DMS53 treated with DMSO at 0.1 percent for 48 hours (cell line): ENCODE measurements at regions not wholly inside any gene's neighbourhood (a gene's known extent, or its start where the extent isn't known, plus 50 kb on each side); places are given as distances from the start of the nearest gene placed in this dataset.

Source experiments
- DNase-seq: peaks from one replicate; lab custom pipeline; 2025; ENCODE audit not compliant: unreplicated experiment; lab: John Stamatoyannopoulos, UW

DNA sequence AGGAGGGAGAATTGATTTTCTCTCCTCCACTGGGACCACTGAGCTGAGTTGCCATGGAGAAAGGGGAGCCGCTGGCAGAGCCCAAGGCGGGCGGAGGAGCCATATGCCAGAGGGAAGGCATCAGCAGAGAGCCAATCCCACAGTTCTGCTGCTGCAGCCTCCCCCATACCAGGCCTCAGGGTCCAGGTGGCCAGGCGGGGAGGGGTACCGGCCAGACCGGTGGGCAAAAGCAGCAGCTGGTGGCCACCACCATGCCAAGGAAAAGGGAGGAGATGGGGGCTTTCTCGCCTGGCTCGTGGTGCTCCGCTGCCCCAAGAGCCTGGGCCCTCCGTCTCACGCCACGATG is 72.8 kb downstream of the PITPNM2 start:
- no peak for DNase-seq

- DNase-seq, result no peak
Observed at GRCh38 chr12:123077298-123078119, 73.4 kb downstream of the PITPNM2 start.

- DNase-seq, result no peak
Observed at GRCh38 chr12:123076604-123077297, 74.1 kb downstream of the PITPNM2 start.

DNA sequence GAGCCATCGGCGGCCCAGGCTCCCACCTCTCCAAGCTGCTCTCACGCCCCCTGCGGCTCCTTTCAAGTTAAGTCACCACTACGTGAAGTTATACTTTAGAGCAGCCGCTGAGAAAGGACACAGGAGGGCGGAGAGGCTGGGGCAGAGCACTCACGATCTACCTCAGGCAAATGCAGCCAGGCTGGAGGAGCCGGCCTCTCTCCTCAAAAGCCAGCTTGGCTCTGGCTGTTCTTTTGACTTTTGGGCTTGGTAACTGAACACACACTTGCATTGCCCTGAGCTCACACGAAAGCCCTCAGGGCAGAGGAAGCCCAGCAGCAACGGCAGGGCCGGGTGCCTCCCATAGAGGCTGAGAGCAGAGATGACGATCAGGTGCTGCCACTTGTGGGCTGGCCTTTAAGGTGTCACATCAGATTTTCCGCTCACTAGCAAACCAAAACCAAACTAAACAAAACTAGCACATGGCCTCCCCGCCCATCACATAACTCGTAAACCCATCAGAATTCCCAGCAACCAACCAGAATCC is 75.2 kb downstream of the PITPNM2 start:
- DNase-seq, result no peak

DNA sequence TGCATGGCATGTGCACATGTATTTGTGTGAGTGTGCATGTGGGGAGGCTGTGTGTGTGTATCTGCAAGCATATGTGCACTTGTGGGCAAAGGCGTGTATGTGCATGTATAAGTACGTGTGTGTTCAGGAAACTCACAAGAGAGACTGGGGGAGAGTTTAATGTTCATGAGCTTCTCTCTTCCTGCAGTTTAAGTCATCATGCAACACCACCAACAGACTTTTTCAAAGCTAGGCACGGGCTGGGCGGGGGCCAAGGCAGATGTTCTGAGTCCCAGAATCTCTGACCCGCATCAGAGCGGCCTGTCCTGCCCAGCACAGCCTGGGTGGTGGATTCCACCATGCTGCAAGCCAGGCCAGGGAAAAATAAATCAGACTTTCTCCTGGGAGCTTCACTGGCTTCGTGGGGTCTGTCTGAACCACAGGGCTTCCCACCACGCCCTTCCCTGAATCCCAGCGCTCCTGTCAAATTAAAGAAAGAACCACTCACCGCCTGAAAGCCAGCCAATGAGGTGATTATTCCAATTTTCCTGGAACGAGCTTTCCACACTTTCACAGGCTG is 75.7 kb downstream of the PITPNM2 start:
- no peak for DNase-seq

DNA sequence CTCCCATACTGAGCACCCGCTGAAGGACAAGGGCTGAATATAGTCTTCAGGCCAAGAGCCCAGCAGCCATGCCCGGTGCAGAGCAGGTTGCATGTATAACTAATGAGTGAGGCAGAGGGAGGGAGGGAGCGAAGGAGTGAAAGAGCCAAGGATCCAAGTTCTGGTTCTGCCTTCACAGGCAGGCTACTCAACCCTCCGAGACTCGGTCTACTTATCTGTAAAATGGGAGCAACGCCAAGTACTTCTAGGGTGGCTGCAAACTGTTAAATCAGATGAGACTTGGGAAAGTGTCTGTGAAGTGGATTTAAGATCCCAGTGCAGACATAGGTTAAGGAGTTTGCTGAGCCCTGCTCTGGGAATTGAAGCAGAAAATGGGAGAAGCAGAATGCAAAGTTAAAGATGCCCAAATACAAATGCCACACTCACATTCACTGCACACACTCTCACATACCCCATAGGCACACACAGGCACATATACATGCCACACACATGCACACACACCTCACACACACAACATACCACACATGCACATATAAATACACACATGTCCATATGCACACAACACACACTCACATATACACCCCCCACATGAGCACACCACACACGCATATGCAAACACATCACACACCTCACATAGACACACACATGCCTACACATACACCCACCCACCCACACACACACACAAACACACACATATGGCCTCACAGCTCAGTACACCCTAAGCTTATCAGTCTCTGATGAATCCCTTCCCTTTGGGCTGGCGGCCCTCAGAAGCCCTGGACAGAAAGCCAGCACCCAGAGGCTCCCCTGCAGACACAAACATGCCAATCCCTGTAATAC is 76.7 kb downstream of the PITPNM2 start:
- DNase-seq, result no peak

DNA sequence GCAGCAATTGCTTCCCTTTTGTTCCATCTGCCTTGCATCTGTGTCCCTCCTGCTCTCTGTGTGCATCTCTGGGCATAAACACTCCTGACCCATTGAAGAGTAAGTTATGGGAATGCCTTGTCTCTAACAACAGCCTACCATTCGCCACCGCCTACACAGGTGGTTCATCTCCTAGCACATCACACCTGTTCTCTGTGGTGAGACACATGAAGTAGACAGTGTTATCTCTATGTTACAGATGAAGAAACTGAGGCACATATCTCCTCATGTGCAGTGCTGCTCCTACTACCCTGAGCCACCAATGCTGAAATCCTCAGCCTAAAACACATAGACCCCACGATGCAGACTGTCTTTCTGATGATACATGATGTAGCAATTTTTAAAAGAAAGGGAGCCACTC is 77.6 kb downstream of the PITPNM2 start:
- no peak for DNase-seq

GRCh38 chr12:123071857-123072256 is 79.0 kb downstream of the PITPNM2 start:
- no peak for DNase-seq

DNA sequence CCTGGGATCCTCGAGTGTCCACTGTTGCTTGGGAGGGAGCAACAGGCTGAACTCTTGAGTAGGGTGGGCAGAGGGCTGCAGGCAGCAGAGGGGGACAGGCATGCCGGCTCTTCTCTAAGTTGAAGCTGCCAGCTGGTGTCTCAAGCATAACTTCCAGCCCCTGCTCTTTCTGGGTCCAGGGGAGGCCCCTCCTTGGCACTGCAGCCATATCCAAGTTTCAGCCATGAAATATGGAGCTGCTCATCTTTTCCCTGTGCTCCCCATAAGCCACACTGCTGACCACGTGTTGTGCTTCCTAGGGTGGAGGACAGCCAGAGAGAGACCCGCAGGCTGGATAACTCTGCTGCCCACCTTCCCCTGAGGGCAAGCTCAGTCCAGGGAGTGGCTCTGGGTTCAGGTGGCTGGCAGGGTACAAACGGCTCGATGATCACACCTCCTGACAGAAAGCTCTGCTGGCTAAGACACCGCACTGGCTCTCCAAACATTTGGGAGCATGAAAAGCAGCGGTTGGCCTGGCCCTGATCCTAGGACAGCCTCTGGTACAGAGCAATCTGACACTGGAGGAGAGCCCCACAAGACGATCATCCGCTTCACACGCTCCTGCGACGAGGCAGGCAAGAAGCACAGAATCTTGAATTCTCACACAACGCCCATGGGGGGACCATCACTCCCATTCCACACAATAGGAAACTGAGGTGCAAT is 79.6 kb downstream of the PITPNM2 start:
- DNase-seq, result no peak

GRCh38 chr12:123070267-123071081 is 80.4 kb downstream of the PITPNM2 start:
- no peak for DNase-seq

DNA sequence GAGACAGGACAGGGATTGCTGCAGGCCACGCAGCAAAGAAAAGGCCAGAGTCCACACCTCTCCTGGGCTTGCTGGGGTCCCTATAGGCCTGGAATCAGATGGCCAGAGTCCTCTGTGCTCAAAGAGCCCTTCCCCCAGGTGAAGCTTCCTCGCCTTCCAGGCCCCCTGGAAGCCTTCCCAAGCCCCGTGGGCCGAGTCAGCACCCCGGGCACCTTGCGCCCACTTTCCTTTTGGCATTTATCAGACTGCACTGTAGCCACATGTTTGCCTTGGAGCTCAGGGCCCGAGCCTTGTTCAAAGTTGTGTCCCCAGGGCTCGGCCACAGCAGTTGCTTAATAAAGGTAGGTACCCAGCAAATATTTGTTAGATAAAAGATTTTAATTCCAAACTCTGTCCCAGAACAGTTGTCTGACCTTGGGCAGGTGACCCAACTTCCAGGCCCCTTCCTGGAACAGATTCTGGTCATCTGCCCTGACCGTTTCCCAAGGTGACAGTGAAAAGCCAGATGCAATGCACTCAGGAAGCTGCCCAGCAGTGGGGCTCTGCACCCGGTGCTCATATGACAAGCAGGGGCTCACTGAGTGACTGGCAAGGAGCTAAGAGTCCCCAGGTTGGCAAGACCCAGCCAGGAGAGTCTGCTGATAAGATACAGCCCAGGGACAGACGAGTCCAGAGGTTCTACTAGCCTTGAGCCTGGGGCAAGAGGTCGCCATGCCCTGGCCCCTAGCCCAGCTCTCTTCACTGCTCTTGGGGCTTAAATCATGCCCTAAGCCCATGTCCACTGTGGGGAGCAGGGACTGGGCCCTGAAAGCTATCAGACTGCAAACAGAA is 81.2 kb downstream of the PITPNM2 start:
- DNase-seq, result no peak

DNA sequence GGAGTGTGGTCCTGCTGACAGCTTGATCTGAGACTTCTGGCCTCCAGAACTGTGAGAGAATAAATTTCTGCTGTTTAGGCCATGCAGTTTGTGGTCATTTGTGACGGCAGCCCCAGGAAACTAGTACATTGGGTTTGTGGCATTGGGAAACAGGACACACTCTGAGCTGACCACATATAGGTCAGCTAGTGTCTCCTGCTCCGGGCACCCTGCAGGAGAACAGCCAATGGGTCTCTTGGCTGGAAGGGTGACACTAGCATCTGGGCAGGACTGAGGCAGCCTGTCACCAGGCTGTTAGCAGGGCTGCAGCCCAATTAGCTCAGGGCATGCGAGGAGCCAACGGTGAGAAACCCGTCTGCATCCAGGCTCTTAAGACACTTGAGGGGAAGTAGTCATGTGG is 83.2 kb downstream of the PITPNM2 start:
- DNase-seq, result no peak

DNA sequence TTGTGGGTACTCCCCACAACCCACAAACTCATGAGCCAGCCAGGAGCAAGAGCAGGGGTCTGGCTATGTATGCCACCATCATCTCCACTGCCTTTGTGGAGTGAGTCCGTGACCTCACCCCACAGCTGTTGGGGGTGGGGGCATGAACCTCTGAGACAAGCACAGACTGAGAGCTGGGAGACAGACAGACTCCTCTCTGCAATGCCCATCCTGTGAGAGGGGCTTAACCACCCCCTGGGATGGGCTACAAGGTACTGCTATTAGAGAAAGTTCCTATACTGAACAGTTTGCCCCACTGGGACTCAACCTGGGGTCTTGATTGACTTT is 84.5 kb downstream of the PITPNM2 start:
- DNase-seq, result no peak

DNA sequence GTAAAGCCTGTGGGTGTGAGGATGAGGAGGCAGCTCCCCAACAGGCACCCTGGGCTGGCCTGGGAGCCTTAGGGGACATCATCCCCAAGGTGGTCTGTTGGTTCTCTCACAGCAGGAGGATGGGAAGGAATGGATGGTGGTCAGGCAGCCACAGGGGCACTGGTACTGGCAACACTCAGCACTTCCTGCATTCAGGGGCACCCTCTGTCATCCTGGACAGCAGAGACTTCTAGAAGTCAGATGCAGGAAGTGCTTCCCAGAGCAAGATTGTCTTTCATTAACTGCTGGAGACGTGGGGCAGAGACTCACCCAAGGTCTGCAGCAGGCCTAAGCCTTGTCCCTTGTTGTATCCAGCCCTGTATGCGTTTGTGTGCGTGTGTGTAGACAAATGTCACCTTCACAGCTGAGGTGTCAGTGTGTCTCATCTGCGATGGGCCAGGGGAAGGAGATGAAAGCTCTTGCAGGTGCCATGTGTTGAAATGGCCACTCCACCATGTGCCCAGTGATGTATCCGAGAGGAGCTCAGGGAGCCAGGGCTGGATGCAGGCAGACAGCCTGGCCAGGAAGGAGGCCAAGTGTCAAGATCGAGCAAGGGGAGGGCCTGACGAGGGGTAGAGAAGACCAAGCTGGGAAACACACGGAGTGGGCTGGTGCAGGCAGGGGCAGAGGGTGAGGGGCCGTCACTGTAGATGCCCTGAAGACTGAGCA is 85.1 kb downstream of the PITPNM2 start:
- no peak for DNase-seq

GRCh38 chr12:123064885-123065619 is 84.6 kb downstream of the ARL6IP4 start:
- peak; percentile 54 for DNase-seq

GRCh38 chr12:123064366-123064765 is 83.9 kb downstream of the ARL6IP4 start:
- no peak for DNase-seq

GRCh38 chr12:123063535-123063934 is 83.1 kb downstream of the ARL6IP4 start:
- no peak for DNase-seq
